ENCODE measurements at regions not wholly inside any gene's neighbourhood (a gene's known extent, or its start where the extent isn't known, plus 50 kb on each side); places are given as distances from the start of the nearest gene placed in this dataset.

DNA sequence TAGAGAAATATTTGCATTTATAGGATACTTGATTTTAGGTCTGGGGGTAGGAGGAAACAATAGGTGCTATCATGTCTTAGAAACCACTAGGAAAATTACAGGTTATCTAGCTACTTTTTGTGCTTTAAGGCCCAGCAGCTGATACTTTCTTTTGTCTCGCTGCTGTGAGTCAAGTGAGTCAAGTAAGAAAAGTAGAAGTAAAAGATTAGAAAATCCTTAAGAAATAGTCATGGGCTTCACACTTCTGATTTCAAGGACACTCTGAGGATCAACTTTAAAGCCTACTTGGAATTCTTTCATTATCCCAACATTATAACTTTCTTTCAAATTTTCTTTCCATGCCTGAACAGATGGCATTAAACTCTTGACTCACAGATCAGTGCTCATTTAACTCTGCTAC, 95.2 kb upstream of the RBMS3 start:
- POLR2A ChIA-PET, result interaction anchor here (0.5 to 1.1 kb wide), 2 partner anchors 127 to 1636 kb away, joined by 3 to 5 read pairs; no protein-coding TSS in a partner anchor
- intact Hi-C loops (cut with micrococcal nuclease; ENCODE audit: unreplicated experiment), result no loop called here

DNA sequence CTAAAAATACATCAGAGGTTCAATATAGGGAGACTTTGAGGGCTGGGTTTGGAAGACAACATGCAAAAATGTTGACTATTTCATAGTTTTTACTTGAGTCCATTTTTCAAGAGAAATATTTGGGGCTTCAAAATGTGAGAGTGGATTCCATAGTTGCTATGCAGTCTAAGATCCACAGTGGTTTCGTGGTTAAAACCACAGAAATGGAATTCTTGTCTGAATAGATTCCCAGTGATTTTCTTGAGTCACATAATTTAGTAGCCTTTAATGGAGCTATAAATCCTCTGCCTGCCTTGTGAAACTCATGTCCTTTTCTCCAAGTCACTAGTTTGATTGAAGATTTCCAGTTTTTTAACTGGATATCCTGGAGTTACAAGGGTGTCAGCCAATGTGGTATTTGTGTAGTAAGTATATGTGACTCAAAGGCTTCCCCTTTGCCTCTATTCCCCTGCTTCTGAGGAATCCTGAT, 94.7 kb upstream of the RBMS3 start:
- CTCF ChIA-PET (ENCODE audit: unreplicated experiment), result no interaction called here
- POLR2A ChIA-PET, result interaction anchor here (0.5 to 1.1 kb wide), 3 partner anchors 128 to 1764 kb away, joined by 5 read pairs; no protein-coding TSS in a partner anchor
- H3K9me3 ChIP-seq (ENCODE audit: low read length), result no peaks in the 10 kb centered on the region
- H2AFZ ChIP-seq (ENCODE audit: low read length), result no peak overlapping the region
- H3K36me3 ChIP-seq (ENCODE audit: insufficient read depth, low read length), result no peaks in the 10 kb centered on the region
- H3K4me1 ChIP-seq (ENCODE audit: insufficient read depth, low read length, poor library complexity, severe bottlenecking), result no peaks in the 10 kb centered on the region
- DNase-seq (ENCODE audit: low spot score), result no peak
- H3K4me2 ChIP-seq (ENCODE audit: low read length), result no peak overlapping the region
- BruUV-seq (replicated peaks), result no TSS peak
- H3K4me3 ChIP-seq (ENCODE audit: low read depth, low read length, poor library complexity, severe bottlenecking), result no peak overlapping the region
- no peak overlapping the region for H3K27ac ChIP-seq (ENCODE audit: low read depth, low read length, poor library complexity, severe bottlenecking)
- no peaks in the 10 kb centered on the region for H3K79me2 ChIP-seq (ENCODE audit: insufficient read depth, low read depth, low read length)
- TF ChIP-seq, protein P1, sequence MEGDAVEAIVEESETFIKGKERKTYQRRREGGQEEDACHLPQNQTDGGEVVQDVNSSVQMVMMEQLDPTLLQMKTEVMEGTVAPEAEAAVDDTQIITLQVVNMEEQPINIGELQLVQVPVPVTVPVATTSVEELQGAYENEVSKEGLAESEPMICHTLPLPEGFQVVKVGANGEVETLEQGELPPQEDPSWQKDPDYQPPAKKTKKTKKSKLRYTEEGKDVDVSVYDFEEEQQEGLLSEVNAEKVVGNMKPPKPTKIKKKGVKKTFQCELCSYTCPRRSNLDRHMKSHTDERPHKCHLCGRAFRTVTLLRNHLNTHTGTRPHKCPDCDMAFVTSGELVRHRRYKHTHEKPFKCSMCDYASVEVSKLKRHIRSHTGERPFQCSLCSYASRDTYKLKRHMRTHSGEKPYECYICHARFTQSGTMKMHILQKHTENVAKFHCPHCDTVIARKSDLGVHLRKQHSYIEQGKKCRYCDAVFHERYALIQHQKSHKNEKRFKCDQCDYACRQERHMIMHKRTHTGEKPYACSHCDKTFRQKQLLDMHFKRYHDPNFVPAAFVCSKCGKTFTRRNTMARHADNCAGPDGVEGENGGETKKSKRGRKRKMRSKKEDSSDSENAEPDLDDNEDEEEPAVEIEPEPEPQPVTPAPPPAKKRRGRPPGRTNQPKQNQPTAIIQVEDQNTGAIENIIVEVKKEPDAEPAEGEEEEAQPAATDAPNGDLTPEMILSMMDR (conservative IDR thresholded peaks at IDR 0.05; ENCODE audit: low read length), result no peak
- no peak for TF ChIP-seq EZH2phosphoT487 (IDR thresholded peaks at IDR 0.05; ENCODE audit: borderline replicate concordance, low read depth, low read length)
- H3K9me2 ChIP-seq (ENCODE audit: insufficient read depth, low read length), result no peaks in the 10 kb centered on the region
- no peaks in the 10 kb centered on the region for H4K20me1 ChIP-seq (ENCODE audit: insufficient read depth, low read length)
- intact Hi-C loops (cut with micrococcal nuclease; ENCODE audit: unreplicated experiment), result no loop called here

More for the DNA sequence above, 95.2 kb upstream of the RBMS3 start:
- no peak for TF ChIP-seq EZH2phosphoT487 (IDR thresholded peaks at IDR 0.05; ENCODE audit: borderline replicate concordance, low read depth, low read length)
- TF ChIP-seq, protein P1 (conservative IDR thresholded peaks at IDR 0.05; ENCODE audit: low read length), result no peak
- Histone ChIP-seq H4K20me1 (ENCODE audit: insufficient read depth, low read length) (no peaks in the 10 kb centered on the region), H3K9me2 (ENCODE audit: insufficient read depth, low read length) (no peaks in the 10 kb centered on the region), H3K4me3 (ENCODE audit: low read depth, low read length, poor library complexity, severe bottlenecking) (no peak overlapping the region), H3K36me3 (ENCODE audit: insufficient read depth, low read length) (no peaks in the 10 kb centered on the region), H3K4me1 (ENCODE audit: insufficient read depth, low read length, poor library complexity, severe bottlenecking) (no peaks in the 10 kb centered on the region), H3K9me3 (ENCODE audit: low read length) (no peaks in the 10 kb centered on the region), H3K79me2 (ENCODE audit: insufficient read depth, low read depth, low read length) (no peaks in the 10 kb centered on the region), H2AFZ (ENCODE audit: low read length) (no peak overlapping the region), H3K4me2 (ENCODE audit: low read length) (no peak overlapping the region), H3K27ac (ENCODE audit: low read depth, low read length, poor library complexity, severe bottlenecking) (no peak overlapping the region)
- no TSS peak for BruUV-seq (replicated peaks)
- CTCF ChIA-PET (ENCODE audit: unreplicated experiment), result no interaction called here
- no peak for DNase-seq (ENCODE audit: low spot score)

DNA sequence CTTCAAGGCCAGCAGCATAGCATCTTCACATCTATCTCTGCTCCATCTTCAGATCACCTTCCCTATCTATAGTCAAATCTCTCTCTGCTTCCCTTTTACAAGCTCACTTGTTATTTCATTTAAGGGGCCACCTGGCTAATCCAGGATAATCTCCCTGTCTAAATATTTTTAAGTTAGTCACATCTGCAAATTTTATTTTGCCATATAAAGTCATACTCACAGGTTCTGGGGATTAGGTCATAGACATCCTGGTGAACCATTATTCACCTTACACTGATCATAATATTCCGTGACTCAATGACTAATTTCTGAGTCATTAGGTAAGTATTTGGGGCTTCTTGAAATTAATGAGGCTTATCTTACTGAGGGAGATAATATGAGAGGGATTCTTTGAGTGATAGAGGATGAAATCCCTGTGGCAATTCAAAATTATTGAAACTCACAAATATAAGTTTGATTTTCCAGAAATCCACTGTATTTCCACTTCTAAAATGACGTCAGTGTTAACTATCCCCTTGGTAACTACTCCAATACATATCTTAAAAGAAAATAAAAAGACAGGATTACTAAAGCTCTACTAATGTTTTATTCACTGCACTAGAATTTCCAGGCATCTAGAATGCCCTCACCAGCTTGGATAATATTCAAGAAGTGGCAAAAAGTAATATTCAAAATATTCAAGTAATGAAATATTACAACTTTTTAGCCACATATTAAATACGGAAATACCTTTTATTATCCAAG, 93.7 kb upstream of the RBMS3 start:
- no peaks in the 10 kb centered on the region for H3K36me3 ChIP-seq (ENCODE audit: insufficient read depth, low read length)
- H3K79me2 ChIP-seq (ENCODE audit: insufficient read depth, low read depth, low read length), result no peaks in the 10 kb centered on the region
- H4K20me1 ChIP-seq (ENCODE audit: insufficient read depth, low read length), result no peaks in the 10 kb centered on the region
- H3K4me1 ChIP-seq (ENCODE audit: insufficient read depth, low read length, poor library complexity, severe bottlenecking), result no peaks in the 10 kb centered on the region
- H2AFZ ChIP-seq (ENCODE audit: low read length), result no peak overlapping the region
- intact Hi-C loops (cut with micrococcal nuclease; ENCODE audit: unreplicated experiment), result no loop called here
- no peak overlapping the region for H3K27ac ChIP-seq (ENCODE audit: low read depth, low read length, poor library complexity, severe bottlenecking)
- no peaks in the 10 kb centered on the region for H3K9me3 ChIP-seq (ENCODE audit: low read length)
- no peak for DNase-seq (ENCODE audit: low spot score)
- BruUV-seq (replicated peaks), result no TSS peak
- H3K4me3 ChIP-seq (ENCODE audit: low read depth, low read length, poor library complexity, severe bottlenecking), result no peak overlapping the region
- TF ChIP-seq, protein P1 (conservative IDR thresholded peaks at IDR 0.05; ENCODE audit: low read length), result no peak
- no peak for TF ChIP-seq EZH2phosphoT487 (IDR thresholded peaks at IDR 0.05; ENCODE audit: borderline replicate concordance, low read depth, low read length)
- no peaks in the 10 kb centered on the region for H3K9me2 ChIP-seq (ENCODE audit: insufficient read depth, low read length)
- H3K4me2 ChIP-seq (ENCODE audit: low read length), result no peak overlapping the region
- POLR2A ChIA-PET, result interaction anchor here (0.6 to 1.1 kb wide), 2 partner anchors 52 to 129 kb away, joined by 3 to 5 read pairs; no protein-coding TSS in a partner anchor
- CTCF ChIA-PET (ENCODE audit: unreplicated experiment), result no interaction called here

All from OCI-LY7 (cell line).